GM21576 (cell line): ENCODE measurements at regions not wholly inside any gene's neighbourhood (a gene's known extent, or its start where the extent isn't known, plus 50 kb on each side); places are given as distances from the start of the nearest gene placed in this dataset.

Experiments used
- ATAC-seq: cut with Tn5 transposase; IDR thresholded peaks from one replicate; pipeline ENCODE4 v1.9.1; 2021; ENCODE audit warnings: mild to moderate bottlenecking, moderate library complexity; ENCODE audit not compliant: unreplicated experiment

DNA sequence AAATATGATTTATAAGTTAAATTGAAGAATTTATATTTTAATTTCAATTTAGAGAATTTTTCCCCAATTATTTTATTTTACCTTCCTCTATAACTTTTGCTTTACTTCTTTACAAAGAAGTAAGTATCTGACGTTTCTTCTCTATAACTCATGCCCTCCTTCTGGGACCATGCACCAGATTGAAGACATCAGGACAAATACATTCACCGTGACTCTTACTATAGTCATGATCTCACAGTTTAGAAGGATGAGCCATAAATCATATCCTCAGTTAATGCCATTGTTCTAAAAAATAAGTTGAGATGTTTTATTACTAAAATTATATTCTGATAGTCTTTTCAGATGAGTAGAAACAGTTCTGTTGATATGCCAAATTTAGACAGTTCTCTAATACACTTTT, 279.3 kb downstream of the TMX3 start:
- ATAC-seq: no peak

DNA sequence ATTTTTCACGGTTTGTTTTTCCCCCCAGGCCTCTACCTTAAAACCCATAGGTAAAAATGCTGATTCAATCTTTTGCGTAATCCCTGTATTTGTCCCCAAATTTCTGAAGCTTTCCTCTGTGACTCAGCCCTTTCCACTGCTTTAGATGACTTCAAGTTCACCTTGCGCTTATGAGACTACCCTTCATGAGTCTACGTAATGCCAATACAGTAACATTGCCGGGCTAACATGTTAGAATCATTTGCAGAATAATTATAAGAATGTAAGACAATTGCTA, 283.0 kb downstream of the TMX3 start:
- ATAC-seq: no peak

DNA sequence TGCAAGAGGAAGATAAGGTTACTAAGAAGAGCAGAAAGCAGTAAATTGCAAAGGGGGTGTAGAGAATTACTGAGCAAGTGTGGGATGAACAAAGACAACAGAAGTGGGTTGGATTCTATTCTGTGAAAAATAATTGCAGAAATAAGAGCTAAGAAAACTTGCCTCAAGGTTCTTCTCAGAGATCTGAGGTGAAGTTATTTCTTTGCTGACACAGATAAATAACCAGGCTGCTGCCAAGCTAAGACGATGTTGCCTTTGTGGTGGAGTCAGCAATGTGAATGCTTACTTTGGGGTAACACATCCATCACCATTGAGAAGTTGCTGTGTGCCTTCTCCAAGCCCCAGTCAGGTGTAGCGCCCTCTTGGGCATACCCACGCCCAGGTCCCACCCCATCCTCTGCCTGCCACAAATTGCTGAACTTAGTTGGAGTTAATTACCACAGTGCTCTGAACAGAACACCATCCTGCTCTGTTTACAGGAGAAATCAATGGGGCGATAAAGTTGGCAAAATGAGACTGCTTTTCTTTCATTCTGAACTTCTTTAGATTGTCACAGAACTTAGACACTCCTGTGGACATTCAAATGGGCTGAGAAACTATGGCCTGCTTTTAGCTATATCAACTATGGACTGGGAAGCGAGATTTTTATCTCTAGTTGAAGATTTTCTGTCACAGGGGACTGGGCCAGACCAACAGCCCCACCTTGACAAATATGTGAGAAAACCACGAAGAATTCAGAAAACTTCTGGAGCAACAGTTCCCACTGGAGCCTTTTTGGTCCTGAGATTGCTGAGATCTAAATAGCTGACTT, 283.6 kb downstream of the TMX3 start:
- no peak for ATAC-seq

DNA sequence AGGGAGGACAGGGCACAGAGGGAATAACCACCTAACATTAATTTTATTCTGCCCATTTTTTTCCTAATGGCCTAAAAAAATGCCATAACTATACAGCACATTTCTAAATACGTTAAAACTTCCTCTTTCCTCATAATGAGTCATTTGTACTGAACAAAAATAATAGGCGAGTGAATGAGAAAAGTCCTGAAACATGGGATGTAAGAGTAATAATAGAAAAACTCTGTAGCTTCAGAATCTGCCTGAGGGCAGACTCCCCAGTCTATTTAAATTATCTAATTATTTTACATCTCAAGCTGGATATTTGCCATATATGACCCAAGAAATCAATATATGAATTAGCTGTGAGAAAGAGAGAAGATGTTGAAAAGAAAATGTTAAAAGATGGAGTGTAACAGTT, 285.1 kb downstream of the TMX3 start:
- no peak for ATAC-seq

DNA sequence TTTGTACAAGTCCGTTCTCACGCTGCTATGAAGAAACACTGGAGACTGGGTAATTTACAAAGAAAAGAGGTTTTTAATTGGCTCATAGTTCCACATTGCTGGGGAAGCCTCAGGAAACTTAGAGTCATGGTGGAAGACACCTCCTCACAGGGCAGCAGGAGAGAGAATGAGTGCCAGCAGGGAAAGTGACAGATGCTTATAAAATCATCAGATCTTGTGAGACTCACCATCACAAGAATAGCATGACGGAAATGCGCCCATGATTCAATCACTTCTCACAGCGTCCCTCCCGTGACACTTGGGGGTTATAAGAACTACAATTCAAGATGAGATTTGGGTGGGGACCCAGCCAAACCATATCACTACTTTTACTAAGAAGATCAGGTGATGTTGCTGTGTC, 285.8 kb downstream of the TMX3 start:
- ATAC-seq: no peak

DNA sequence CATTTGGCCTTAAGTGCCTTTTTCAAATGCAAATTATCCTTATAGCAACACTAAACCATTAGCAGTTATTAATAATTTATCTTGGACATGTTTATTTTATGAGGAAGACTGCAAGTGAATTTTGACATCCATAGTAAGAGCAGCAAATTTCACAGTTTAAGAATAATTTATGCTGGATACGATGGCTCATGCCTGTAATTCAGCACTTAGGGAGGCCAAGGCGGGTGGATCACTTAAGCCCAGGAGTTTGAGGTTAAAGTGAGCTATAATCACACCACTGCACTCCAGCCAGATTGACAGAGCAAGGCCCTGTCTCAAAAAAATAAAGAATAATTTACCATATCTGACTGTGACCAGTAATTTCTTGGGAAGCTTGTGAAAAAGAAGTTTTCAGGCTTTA, 286.2 kb downstream of the TMX3 start:
- ATAC-seq: no peak

DNA sequence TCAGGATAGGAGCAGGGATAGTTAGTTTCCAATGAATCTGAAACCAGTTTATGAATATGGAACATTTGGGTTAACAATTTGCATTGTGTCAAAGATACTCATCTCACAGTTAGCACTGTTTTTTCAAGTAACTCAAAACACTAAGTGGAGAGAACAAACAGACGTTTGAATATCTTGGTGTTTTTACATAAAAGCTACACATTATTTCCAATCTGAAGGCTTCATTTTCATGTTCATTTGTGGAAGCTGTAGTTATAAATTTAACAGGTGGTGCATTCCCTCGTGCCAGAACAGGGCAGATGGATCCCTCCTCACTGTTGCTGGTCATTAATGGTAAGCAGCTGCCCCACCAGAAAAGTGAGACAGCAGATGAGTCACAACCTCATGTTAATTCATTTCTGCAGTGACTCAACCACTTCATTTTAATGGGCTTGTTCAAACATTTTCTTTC, 286.9 kb downstream of the TMX3 start:
- no peak for ATAC-seq

DNA sequence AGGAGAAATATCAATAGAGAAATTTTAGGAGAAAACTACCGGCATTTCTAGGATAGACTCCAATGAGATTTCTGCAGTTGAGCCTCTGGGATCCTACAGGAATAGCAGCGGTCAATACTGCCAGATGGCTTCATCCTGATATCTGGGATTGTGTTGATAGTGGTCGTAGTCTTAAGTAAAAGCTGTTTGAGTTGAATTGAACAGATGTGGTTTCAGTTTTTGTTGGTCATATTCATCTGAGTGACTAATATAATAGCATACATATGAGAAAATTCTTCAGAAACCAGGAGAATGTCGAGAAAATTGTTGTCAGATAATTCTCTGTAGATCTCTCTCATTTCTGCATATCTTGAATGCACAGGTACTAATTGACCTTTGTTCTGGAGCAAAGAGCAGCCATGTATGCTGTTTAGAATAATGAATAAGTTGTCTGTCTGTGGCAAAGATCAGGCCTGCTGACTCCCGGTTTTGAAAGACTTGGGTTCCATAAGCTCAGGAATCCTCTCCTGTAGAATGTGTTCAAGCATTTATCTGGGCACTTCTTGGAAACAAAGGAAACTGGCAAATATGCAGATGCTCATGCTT, 288.1 kb downstream of the TMX3 start:
- no peak for ATAC-seq

DNA sequence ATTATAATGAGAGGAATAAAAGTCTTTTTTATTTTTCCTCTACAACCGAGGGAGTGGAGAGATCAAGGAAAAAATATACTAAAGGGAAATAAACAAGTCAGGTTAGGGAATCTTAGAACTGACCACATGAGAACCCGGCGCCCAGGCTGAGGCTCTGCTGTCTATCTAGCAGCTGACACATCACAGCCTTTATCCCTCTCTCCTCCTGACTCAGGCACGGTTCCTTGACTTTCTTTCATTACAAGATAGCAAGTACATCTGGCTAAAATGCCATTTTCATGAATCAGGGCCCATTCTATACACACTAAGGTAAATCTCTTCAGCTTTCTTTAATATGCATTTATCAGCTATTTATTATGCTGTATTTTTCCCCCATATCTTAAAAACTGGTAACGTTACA, 296.0 kb downstream of the TMX3 start:
- no peak for ATAC-seq

DNA sequence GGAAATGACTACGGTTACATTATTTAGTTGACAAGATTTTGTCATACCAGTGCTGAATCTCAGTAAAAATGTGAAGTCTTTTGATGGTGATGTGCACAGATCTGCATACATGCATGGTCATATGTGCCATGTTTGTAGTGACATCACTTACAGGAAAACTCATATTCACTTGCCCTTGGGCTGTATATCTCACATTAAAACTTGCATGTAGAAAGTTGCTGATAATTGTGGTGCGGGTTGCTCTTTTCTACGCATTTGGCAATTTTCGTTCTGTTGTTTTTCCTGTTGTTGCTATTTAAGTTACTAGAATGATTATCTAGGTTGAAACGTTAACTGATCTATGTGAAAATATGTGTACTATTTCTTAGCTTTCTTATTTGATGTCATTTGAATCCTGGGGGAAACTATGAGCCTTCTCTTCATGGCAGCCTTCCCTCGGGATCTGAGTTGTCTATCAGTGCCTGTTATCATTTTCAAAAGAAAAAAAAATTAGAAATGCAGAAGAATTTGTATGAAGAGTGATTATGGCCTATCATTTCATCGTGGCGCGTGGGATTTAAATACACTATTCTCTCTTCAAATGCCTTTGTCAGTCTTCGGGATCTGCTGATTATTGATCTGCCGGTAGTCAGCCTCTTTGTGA, 296.6 kb downstream of the TMX3 start:
- ATAC-seq: no peak

DNA sequence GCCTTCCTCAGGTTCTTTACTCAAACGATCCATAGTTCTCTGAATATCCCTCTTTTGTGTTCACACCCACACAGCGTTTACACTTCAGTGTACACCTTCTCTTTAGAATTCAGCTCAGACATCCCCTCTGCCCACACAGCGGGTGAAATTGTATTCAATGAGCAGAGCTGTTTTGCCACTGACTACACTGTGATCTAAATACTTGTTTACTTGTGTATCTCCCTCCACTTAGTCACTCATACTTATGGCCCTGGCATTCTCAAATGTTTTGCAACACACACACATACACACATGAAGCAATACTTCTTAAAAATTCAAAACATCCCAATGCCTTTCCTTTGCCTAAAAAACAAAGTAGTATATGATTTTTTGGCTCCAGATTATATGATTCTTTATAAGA, 297.1 kb downstream of the TMX3 start:
- ATAC-seq: no peak

DNA sequence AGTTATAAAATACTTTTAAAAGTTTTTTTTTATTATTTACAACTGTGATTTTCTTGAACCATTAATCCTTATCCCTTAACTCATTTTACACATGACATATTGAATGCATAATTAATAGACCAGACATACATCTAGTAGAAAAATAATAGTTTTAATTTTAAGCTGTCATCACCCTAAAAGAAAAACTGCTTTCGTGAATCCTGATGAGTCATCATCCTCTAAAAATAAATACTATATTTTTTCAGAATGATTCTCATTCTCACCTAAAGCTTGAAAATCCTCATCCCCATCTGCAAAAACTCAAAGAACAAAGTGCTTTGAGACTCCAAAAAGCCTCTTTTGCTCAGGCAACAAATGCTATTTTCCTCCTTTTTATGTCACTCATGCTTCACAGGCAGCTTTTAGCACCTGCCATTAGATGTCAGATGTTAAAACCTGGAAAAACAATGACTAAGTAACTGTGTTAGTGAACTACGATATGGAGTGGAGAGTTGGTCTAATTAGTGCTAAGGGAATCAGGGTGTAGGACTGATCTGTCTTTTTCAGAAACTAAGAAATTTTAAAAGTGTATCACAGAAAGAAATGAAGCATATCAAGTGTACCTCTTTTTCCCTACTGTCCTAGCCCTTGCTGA, 297.6 kb downstream of the TMX3 start:
- ATAC-seq: no peak

DNA sequence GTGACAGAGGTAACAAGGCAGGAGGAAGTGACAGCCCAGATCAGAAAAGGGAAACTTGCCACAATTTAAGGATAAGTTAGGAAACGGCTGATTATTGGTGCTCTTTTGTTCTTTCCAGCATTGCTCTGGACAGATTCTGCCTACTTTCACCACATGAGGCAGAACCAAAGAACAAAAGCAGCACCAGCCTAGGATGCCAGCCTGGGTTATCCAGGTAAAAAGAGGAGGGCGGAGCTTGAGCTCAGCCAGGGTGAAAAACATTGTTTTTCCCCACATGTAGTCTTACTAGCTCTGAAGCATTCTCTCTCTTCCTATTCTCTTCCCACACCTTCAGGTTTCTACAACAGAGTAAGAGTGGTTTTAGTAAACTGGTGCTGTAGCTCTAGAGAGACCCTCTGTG, 300.5 kb downstream of the TMX3 start:
- ATAC-seq: no peak

DNA sequence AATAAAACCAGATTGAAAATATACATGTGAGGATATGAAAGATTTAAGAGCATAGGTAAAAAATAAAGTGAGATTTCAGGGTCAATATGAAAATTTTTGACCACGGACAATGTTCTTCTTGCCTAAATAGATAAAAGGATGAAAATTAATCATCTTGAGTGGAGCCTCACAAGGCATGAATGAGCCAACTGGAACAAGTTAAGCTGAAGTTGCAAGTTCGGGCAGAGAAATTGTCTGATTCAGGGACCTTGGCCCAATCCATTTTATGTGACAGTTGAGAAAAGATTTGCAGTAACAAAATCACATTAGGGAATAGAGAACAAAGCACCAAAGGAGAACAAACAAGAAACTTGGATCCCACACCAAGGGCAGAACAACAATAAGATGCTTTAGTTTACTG, 305.3 kb downstream of the TMX3 start:
- no peak for ATAC-seq

DNA sequence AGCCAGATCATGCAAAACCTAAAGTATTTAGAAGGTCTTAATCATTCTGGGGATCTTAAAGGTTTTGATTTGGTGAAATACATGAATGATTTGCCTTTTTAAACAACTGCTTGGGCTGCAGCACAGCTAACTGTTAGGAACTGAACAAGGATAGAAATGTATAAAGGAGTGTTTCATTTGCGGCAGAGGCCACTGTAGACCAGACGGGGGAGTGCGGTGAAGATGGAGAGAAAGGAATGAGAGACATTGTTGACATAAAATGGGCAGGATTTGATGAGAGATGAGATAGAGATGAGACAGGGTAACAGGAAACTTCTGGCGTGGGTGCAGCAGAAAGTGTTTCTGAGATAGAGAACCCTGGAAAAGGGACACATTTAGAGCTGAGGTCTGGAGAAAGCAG, 308.1 kb downstream of the TMX3 start:
- no peak for ATAC-seq

DNA sequence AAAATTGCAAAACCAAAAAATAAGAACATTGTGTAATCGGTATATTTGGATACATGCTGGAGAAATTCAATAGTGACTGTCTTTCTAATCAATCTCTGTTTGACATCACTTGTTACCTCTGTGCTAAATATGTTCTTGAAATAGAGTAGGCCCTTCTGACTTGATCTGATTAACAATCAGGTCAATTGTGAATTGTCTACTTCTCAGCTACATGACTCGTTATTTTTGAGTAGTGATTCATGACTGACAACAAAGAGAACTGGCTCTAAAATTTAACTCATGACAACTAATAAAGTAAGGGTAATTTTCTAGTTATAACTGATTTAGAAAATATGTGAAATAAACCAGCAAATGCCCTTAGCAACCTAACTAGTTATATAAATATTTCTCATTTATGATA, 312.1 kb downstream of the TMX3 start:
- ATAC-seq: no peak

DNA sequence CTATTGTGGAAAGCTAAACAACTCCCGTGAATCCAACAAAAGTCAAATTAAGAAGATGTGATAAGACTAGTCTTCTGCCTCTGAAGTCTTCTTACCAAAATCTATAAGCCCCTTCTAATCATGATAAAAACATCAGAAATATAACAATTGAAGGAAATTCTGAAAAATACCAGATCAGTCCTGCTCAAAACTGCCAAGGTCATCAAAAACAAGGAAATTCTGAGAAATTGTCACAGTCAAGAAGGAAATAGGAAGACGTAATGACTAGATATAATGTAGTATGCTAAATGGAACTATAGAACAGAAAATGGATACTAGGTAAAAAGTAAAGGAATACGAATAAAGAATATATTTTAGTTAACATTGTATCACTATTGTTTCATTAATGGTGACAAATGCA, 314.0 kb downstream of the TMX3 start:
- ATAC-seq: no peak

DNA sequence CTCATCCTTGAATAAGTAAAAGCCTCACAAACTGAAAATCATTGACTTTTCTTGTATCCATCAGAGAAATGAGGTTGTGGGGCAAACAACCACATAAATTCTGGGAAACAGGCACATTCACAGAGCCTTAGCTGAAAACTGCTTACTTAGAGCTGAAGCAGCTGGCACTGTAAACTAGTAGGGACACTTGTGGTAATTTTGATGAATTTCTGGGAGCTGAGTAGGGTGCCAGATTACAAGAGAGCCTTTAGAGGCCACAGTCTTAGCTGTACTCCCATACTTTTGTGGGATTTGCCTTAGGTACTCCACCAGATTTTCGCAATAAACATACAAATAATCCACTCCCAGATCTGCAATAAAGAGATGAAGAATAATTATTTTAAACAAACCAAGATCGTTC, 315.2 kb downstream of the TMX3 start:
- no peak for ATAC-seq

DNA sequence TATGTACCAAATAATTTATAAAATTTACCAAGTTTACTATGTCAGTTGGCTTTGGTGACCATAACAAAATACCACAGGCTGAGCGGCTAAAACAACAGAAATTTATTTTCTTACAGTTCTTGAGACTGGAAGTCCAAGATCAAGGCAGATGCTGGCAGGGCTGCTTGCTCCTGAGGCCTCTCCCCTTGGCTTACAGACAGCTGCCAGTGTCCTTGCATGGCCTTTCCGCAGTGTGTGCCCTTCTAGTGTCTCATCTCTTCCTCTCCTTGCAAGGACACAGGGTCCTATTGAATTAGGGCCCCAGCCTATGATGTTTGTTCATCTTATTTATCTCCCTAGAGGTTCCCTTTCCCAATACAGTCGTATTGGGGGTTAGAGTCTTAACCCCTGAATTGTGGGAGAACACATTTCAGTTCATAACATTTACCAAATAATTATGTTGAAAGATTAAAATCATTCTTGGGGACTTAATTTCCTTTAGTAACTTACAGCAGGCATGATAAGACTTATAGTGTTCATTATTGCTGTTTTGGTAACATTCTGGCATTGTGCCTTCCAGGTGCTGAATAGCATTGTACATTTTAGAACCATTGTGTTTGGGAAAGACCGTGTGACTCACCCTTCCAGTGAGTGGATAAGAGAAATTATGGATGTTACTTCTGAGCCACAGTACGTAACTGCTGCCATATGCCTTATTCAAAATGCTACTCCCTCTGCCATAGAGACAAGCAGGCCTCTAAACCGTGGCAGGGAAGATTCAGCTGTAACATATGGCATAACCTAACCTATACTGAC, 317.5 kb downstream of the TMX3 start:
- no peak for ATAC-seq

DNA sequence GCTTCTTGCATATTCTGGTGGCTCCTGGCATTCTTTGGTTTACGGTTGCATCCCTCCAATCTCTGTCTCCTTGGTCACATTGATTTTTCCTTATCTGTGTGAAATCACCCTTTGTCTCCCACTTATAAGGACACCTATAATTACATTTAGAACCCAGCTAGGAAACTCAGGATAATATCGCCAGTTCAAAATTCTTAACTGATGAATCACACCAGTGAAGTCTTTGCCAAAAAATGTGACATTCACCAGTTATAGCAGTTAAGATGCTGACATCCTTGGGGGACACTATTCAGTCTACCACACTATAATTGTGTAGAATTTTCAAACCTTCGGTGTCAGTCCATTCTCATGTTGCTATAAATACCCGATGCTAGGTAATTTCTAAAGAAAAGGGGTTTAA, 320.2 kb downstream of the TMX3 start:
- ATAC-seq: no peak

DNA sequence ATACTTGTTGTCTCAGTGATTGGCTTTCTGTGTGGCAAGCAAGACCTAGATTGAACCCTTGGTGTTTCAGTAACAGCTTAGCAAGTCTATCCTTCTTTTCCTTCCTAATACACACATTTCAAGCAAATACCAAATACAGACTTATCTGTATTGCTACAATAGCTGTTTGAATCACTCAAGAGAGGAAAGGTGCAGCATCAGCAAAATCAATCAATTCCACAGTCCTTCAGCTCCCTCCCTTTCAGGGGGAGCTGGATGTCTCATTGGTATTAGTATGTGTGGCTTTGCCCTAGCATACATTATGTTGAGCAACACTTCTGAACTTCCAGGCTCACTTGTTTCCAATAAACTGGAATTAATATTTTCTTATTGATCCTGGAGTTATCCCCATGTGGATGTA, 323.1 kb downstream of the TMX3 start:
- ATAC-seq: no peak
